ENCODE measurements at regions not wholly inside any gene's neighbourhood (a gene's known extent, or its start where the extent isn't known, plus 50 kb on each side); places are given as distances from the start of the nearest gene placed in this dataset.
"Not testable (repeated sequence)": the region's sequence is repeated elsewhere in the genome, so short reads cannot be mapped to it uniquely, and the experiment has no call there.

GRCh38 chr2:239826376-239826775, 198.8 kb downstream of the NDUFA10 start:
- no peak overlapping the region for H3K4me3 Mint-ChIP-seq
- H3K36me3 Mint-ChIP-seq: no peaks in the 10 kb centered on the region
- H3K4me1 Mint-ChIP-seq (ENCODE audit: low read depth): no peaks in the 10 kb centered on the region
- H3K27ac Mint-ChIP-seq: no peak overlapping the region
- no peaks in the 10 kb centered on the region for H3K27me3 Mint-ChIP-seq
- no peaks in the 10 kb centered on the region for H3K9me3 Mint-ChIP-seq (ENCODE audit: low read depth)

DNA sequence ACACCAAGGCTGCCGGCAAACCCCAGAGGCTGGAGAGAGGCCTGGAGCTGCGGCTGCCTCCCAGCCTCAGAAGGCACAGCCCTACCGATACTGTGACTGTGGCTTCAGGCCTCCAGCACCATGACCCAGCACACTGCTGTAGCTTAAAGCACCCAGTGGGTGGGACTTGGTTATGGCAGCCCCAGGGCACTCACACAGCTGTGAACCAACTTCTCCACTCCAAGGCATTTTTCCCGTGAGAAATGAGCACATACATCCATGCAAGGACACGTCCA, 199.5 kb downstream of the NDUFA10 start:
- Mint-ChIP-seq H3K4me1 (ENCODE audit: low read depth) (no peaks in the 10 kb centered on the region), H3K27me3 (no peaks in the 10 kb centered on the region), H3K4me3 (no peak overlapping the region), H3K36me3 (no peaks in the 10 kb centered on the region), H3K9me3 (ENCODE audit: low read depth) (no peaks in the 10 kb centered on the region), H3K27ac (no peak overlapping the region)

GRCh38 chr2:239824866-239825704, 200.1 kb downstream of the NDUFA10 start:
- no peaks in the 10 kb centered on the region for H3K9me3 Mint-ChIP-seq (ENCODE audit: low read depth)
- H3K27ac Mint-ChIP-seq: no peak overlapping the region
- H3K36me3 Mint-ChIP-seq: no peaks in the 10 kb centered on the region
- H3K27me3 Mint-ChIP-seq: no peaks in the 10 kb centered on the region
- H3K4me3 Mint-ChIP-seq: no peak overlapping the region
- H3K4me1 Mint-ChIP-seq (ENCODE audit: low read depth): no peaks in the 10 kb centered on the region

- Mint-ChIP-seq H3K27ac (no peak overlapping the region), H3K4me1 (ENCODE audit: low read depth) (no peaks in the 10 kb centered on the region), H3K4me3 (no peak overlapping the region), H3K36me3 (no peaks in the 10 kb centered on the region), H3K27me3 (no peaks in the 10 kb centered on the region), H3K9me3 (ENCODE audit: low read depth) (no peaks in the 10 kb centered on the region)
Observed at GRCh38 chr2:239824046-239824694, 201.0 kb downstream of the NDUFA10 start.

- no peaks in the 10 kb centered on the region for H3K4me1 Mint-ChIP-seq (ENCODE audit: low read depth)
- no peaks in the 10 kb centered on the region for H3K27me3 Mint-ChIP-seq
- H3K4me3 Mint-ChIP-seq: no peak overlapping the region
- no peak overlapping the region for H3K27ac Mint-ChIP-seq
- no peaks in the 10 kb centered on the region for H3K9me3 Mint-ChIP-seq (ENCODE audit: low read depth)
- no peaks in the 10 kb centered on the region for H3K36me3 Mint-ChIP-seq
Observed at GRCh38 chr2:239822146-239822831, 202.9 kb downstream of the NDUFA10 start.

GRCh38 chr2:239821694-239822075, 203.5 kb downstream of the NDUFA10 start:
- no peaks in the 10 kb centered on the region for H3K36me3 Mint-ChIP-seq

DNA sequence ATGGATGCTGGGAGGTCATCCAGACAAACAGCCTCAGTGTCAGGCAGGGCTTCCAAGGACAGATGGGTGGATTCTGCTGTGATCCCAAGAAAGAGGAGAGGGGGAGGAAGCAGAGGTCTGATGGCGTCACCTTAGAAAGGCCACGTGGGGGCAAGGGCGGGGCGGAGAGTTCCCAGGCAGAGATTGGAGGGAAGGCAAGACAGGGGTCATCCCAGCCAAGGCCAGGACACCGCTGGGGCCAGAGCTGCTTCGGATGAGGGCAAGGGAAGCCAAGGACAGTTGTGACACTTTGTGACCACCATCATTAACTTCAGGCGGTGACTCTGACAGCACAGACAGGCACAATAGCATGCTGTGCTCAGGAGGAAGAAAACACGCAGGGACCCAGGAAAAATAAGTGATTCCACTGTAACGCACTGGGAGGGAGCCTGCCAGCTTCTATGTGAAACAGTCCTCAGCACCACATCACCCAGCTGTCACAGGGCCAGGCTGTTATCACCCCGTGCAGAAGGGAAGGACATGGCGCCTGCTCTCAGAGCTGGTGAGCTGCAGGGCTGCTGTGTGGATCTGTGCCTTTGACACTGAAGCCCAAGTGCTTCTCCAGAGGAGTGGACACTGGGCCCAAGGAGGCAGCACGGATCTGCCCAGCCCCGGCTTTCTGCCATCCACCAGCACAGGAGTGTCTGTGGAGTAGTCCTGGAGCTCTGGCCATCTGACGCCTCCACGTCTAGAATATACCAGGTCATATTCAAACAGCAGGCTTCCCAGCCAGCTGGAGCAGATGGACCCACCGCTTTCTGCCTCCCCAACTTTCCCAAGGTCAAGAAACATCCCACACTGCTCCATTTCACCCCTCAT, 204.1 kb downstream of the NDUFA10 start:
- no peaks in the 10 kb centered on the region for H3K27me3 Mint-ChIP-seq
- H3K27ac Mint-ChIP-seq: no peak overlapping the region
- H3K9me3 Mint-ChIP-seq (ENCODE audit: low read depth): no peaks in the 10 kb centered on the region
- H3K4me3 Mint-ChIP-seq: no peak overlapping the region
- no peaks in the 10 kb centered on the region for H3K36me3 Mint-ChIP-seq
- H3K4me1 Mint-ChIP-seq (ENCODE audit: low read depth): no peaks in the 10 kb centered on the region

More at GRCh38 chr2:239821694-239822075, 203.5 kb downstream of the NDUFA10 start:
- H3K27me3 Mint-ChIP-seq: no peaks in the 10 kb centered on the region
- no peak overlapping the region for H3K4me3 Mint-ChIP-seq
- no peak overlapping the region for H3K27ac Mint-ChIP-seq
- H3K4me1 Mint-ChIP-seq (ENCODE audit: low read depth): no peaks in the 10 kb centered on the region
- no peaks in the 10 kb centered on the region for H3K9me3 Mint-ChIP-seq (ENCODE audit: low read depth)

DNA sequence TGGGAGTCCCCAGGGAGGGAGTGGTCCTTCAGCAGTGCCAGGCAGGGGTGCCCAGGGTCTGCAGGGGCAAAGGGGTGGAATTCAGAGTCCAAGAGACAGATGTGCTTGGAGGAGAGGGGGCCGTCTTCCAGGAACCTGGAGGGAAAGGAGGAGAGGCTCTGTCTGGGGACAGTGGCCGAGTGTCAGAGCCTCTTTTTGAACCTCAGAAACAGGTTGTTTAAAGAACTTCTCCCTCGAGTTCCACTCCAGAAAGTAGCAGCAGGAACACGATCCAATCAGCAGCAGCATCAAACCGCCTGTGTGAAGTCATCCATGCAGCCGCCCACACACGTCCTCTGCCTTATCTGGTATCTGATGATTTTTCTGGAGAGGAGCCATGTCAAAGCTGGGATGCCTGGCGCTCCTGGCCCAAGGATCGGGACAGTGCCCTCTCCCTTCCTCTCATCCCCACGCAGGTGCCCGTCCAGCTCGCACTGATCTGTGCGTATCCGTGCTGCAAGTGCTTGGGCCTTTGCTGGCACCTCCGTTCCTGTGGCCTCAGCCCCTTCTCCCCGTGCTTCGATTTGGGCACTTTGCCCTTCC, 205.1 kb downstream of the NDUFA10 start:
- Mint-ChIP-seq H3K9me3 (ENCODE audit: low read depth) (no peaks in the 10 kb centered on the region), H3K4me1 (ENCODE audit: low read depth) (no peaks in the 10 kb centered on the region), H3K27ac (no peak overlapping the region), H3K4me3 (no peak overlapping the region), H3K27me3 (no peaks in the 10 kb centered on the region), H3K36me3 (no peaks in the 10 kb centered on the region)

- H3K4me1 Mint-ChIP-seq (ENCODE audit: low read depth): no peaks in the 10 kb centered on the region
- no peak overlapping the region for H3K4me3 Mint-ChIP-seq
- no peaks in the 10 kb centered on the region for H3K9me3 Mint-ChIP-seq (ENCODE audit: low read depth)
- H3K27me3 Mint-ChIP-seq: no peaks in the 10 kb centered on the region
- H3K36me3 Mint-ChIP-seq: no peaks in the 10 kb centered on the region
- no peak overlapping the region for H3K27ac Mint-ChIP-seq
Observed at GRCh38 chr2:239819091-239819973, 205.8 kb downstream of the NDUFA10 start.

DNA sequence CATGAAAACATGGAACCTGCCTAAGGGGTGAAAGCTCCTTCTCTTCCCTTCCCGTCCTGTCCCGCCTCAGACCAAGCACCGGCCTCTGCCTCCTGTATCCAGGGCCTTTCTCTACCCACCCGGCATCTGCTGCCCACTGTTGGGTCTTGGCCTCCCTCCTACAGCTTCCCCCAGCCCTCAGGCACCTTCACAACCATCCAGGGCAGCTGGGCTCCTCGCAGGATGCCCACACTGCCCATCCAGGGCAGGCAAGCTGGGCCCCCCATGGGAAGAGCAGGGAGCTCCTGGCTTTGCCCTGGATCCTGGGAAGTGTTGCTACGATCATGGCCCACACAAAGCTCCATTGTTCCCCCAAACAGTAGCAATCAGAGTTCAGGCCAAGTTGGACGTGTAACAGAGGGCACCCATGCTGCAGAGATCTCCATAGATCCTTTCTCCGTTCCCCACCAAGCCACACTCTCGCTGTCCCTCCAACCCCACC, 206.6 kb downstream of the NDUFA10 start:
- Mint-ChIP-seq H3K9me3 (ENCODE audit: low read depth) (no peaks in the 10 kb centered on the region), H3K27ac (no peak overlapping the region)

GRCh38 chr2:239818086-239818485, 207.1 kb downstream of the NDUFA10 start:
- Mint-ChIP-seq H3K4me3 (no peak overlapping the region), H3K4me1 (ENCODE audit: low read depth) (no peaks in the 10 kb centered on the region), H3K36me3 (no peaks in the 10 kb centered on the region), H3K27ac (no peak overlapping the region), H3K27me3 (no peaks in the 10 kb centered on the region), H3K9me3 (ENCODE audit: low read depth) (no peaks in the 10 kb centered on the region)

More for the DNA sequence above, 206.6 kb downstream of the NDUFA10 start:
- no peaks in the 10 kb centered on the region for H3K4me1 Mint-ChIP-seq (ENCODE audit: low read depth)
- no peaks in the 10 kb centered on the region for H3K27me3 Mint-ChIP-seq
- no peaks in the 10 kb centered on the region for H3K36me3 Mint-ChIP-seq
- H3K4me3 Mint-ChIP-seq: no peak overlapping the region

DNA sequence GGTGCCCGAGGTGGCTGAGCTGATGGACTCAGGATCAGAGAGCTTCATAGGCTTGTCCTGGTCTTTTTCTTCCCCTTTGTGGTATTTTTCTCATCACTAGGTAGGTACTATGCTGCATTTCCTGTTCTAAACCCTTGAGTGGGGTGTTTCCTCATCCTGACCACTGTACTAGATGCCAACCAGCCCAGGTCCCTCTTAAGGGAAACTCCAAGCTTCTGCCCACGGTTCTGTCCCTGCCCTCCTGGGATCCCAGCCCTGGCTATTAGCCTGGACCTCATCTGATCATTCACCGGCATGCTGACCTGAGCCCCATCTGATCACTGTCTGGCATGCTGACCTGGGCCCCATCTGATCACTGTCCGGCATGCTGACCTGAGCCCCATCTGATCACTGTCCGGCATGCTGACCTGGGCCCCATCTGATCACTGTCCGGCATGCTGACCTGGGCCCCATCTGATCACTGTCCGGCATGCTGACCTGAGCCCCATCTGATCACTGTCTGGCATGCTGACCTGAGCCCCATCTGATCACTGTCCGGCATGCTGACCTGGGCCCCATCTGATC, 207.6 kb downstream of the NDUFA10 start:
- not testable (repeated sequence) for H3K4me1 Mint-ChIP-seq (ENCODE audit: low read depth); H3K27me3 Mint-ChIP-seq

DNA sequence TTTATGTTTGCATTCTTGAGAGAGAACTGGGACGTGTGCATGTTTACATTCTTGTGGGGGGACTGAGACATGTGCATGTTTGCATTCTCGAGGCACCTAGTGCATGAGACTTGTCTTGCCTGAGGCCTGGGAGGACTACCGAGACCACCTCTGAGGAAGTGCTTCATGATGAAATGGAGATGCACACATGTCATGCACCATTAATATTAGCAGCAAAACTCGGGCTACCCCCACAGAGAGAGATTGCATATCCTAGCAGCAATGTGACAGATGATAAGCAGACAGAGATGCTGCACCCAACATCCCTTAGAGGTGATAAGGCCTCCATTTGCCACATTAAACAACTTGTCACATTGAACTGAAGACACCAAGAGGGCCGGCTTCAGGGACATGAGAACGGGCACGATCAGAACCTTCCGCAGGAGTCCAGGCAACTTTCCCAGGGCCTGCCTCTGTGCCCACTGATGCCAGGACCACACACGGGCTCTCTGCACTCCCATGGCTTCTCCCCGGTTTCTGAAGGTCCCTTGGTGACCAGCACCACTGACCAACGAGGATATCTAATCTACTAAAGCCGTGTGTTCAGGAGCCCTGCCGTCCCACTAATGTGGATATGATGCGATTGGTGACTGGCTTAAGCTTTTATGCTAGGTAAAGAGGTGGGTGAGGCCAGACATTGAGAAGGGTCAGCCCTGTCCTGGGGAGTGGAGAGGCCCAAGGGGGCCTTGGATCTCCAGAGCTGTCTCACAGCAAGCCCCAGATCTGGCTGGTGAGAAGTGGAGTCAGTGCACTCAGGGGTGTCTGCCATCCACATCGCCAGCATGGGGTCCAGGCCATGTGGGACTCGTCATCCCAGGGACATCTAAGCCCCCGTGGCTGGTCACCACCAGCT, 208.3 kb downstream of the NDUFA10 start:
- H3K4me1 Mint-ChIP-seq (ENCODE audit: low read depth): no peaks in the 10 kb centered on the region
- H3K36me3 Mint-ChIP-seq: no peaks in the 10 kb centered on the region
- no peaks in the 10 kb centered on the region for H3K9me3 Mint-ChIP-seq (ENCODE audit: low read depth)
- H3K27me3 Mint-ChIP-seq: no peaks in the 10 kb centered on the region
- no peak overlapping the region for H3K4me3 Mint-ChIP-seq
- no peak overlapping the region for H3K27ac Mint-ChIP-seq

More for the DNA sequence above, 207.6 kb downstream of the NDUFA10 start:
- not testable (repeated sequence) for H3K27ac Mint-ChIP-seq; H3K4me3 Mint-ChIP-seq; H3K9me3 Mint-ChIP-seq (ENCODE audit: low read depth); H3K36me3 Mint-ChIP-seq
